H9 (cell line): ENCODE measurements at regions not wholly inside any gene's neighbourhood (a gene's known extent, or its start where the extent isn't known, plus 50 kb on each side); places are given as distances from the start of the nearest gene placed in this dataset.

Experiments
- DNase-seq: peaks from one replicate; pipeline ENCODE4 v3.0.0-alpha.2; 2017
- H2AFZ ChIP-seq: one replicate; pipeline ENCODE4 v1.6.1; 2013; ENCODE audit warnings: mild to moderate bottlenecking, low read length, control low read depth, moderate library complexity
- H2AK5ac ChIP-seq: 2 replicates; pipeline ENCODE4 v1.6.1; 2013; ENCODE audit warnings: low read length, control low read depth, mixed read lengths; ENCODE audit not compliant: insufficient read length
- H2BK120ac ChIP-seq: one replicate; pipeline ENCODE4 v1.6.1; 2013; ENCODE audit warnings: low read depth, mild to moderate bottlenecking, low read length, control low read depth, inconsistent platforms; ENCODE audit not compliant: poor library complexity, severe bottlenecking
- H2BK12ac ChIP-seq: 2 replicates; pipeline ENCODE4 v1.6.1; 2013; ENCODE audit warnings: low read length, control low read depth, mixed read lengths, low read depth; ENCODE audit not compliant: insufficient read length
- H2BK15ac ChIP-seq: 2 replicates; pipeline ENCODE4 v1.6.1; 2013; ENCODE audit warnings: low read depth, low read length, control low read depth
- H2BK20ac ChIP-seq: one replicate; pipeline ENCODE4 v1.6.1; 2013; ENCODE audit warnings: low read depth, mild to moderate bottlenecking, low read length, control low read depth, inconsistent platforms; ENCODE audit not compliant: poor library complexity, severe bottlenecking
- H2BK5ac ChIP-seq: 2 replicates; pipeline ENCODE4 v1.6.1; 2013; ENCODE audit warnings: low read length, control low read depth, mixed read lengths; ENCODE audit not compliant: insufficient read length
- H3K14ac ChIP-seq: 2 replicates; pipeline ENCODE4 v1.6.1; 2013; ENCODE audit warnings: low read length, control low read depth; ENCODE audit not compliant: insufficient read depth
- H3K18ac ChIP-seq: 2 replicates; pipeline ENCODE4 v1.6.1; 2013; ENCODE audit warnings: low read depth, mild to moderate bottlenecking, mixed read lengths, low read length, control low read depth; ENCODE audit not compliant: insufficient read length
- H3K23ac ChIP-seq: 2 replicates; pipeline ENCODE4 v1.6.1; 2013; ENCODE audit warnings: low read length, control low read depth, mixed read lengths, low read depth; ENCODE audit not compliant: insufficient read length
- H3K23me2 ChIP-seq: 2 replicates; pipeline ENCODE4 v1.6.1; 2013; ENCODE audit warnings: low read depth, mild to moderate bottlenecking, mixed read lengths, low read length, control low read depth; ENCODE audit not compliant: insufficient read length, poor library complexity, severe bottlenecking
- H3K27ac ChIP-seq: 2 replicates; pipeline ENCODE4 v1.5.1; 2013; ENCODE audit warnings: low read length, control low read depth, mixed read lengths, low read depth; ENCODE audit not compliant: insufficient read length
- H3K27me3 ChIP-seq: 2 replicates; pipeline ENCODE4 v1.6.1; 2013; ENCODE audit warnings: low read length, control low read depth, inconsistent platforms; ENCODE audit not compliant: insufficient read depth
- H3K4ac ChIP-seq: 2 replicates; pipeline ENCODE4 v1.6.1; 2013; ENCODE audit warnings: low read depth, mild to moderate bottlenecking, control low read depth, inconsistent platforms, low read length, moderate library complexity
- H3K4me1 ChIP-seq: 2 replicates; pipeline ENCODE4 v1.6.1; 2013; ENCODE audit warnings: low read length, control low read depth, inconsistent platforms; ENCODE audit not compliant: insufficient read depth
- H3K4me2 ChIP-seq: 2 replicates; pipeline ENCODE4 v1.6.1; 2013; ENCODE audit warnings: low read length, control low read depth, mixed read lengths; ENCODE audit not compliant: insufficient read length, insufficient read depth
- H3K56ac ChIP-seq: 2 replicates; pipeline ENCODE4 v1.6.1; 2013; ENCODE audit warnings: low read depth, mild to moderate bottlenecking, mixed read lengths, low read length, control low read depth; ENCODE audit not compliant: insufficient read length
- H3K79me1 ChIP-seq: 2 replicates; pipeline ENCODE4 v1.6.1; 2013; ENCODE audit warnings: low read depth, mild to moderate bottlenecking, moderate library complexity, low read length, control low read depth, inconsistent platforms; ENCODE audit not compliant: insufficient read depth, poor library complexity, severe bottlenecking
- H3K79me2 ChIP-seq: 2 replicates; pipeline ENCODE4 v1.6.1; 2013; ENCODE audit warnings: low read length, control low read depth, inconsistent platforms; ENCODE audit not compliant: insufficient read depth
- H3K9ac ChIP-seq: 2 replicates; pipeline ENCODE4 v1.6.1; 2013; ENCODE audit warnings: low read length, control low read depth, mixed read lengths; ENCODE audit not compliant: insufficient read length; ENCODE audit errors: extremely low read depth
- H3K9me3 ChIP-seq: one replicate; pipeline ENCODE4 v1.6.1; 2013; ENCODE audit warnings: low read depth, low read length, inconsistent platforms; ENCODE audit not compliant: control insufficient read depth
- H3T11ph ChIP-seq: one replicate; pipeline ENCODE4 v1.6.1; 2013; ENCODE audit warnings: mild to moderate bottlenecking, low read length, control low read depth, inconsistent platforms
- H4K20me1 ChIP-seq: one replicate; pipeline ENCODE4 v1.6.1; 2013; ENCODE audit not compliant: control insufficient read depth, insufficient read length, insufficient read depth
- H4K5ac ChIP-seq: 2 replicates; pipeline ENCODE4 v1.6.1; 2013; ENCODE audit warnings: low read depth, mild to moderate bottlenecking, mixed read lengths, low read length, control low read depth; ENCODE audit not compliant: insufficient read length
- H4K8ac ChIP-seq: replicated peaks from 2 replicates; pipeline ENCODE4 v1.6.1; 2013; ENCODE audit warnings: low read length, control low read depth, mixed read lengths, low read depth; ENCODE audit not compliant: insufficient read length
- H4K91ac ChIP-seq: 2 replicates; pipeline ENCODE4 v1.6.1; 2013; ENCODE audit warnings: low read depth, mild to moderate bottlenecking, moderate library complexity, mixed read lengths, low read length, control low read depth; ENCODE audit not compliant: insufficient read length
- H3K27ac Mint-ChIP-seq, 3 experiments: 2 replicates in 2 of 3; 3 replicates in 1 of 3; pipeline ENCODE4 v1.8.0; 2020 to 2021; ENCODE audit warnings: mixed read lengths in 3 of 3, mild to moderate bottlenecking in 1 of 3, moderate library complexity in 1 of 3
- H3K27me3 Mint-ChIP-seq: 2 replicates; pipeline ENCODE4 v1.8.0; 2021; ENCODE audit warnings: low read depth, mild to moderate bottlenecking, moderate library complexity, mixed read lengths
- H3K36me3 Mint-ChIP-seq, 3 experiments: 2 replicates in 2 of 3; 3 replicates in 1 of 3; pipeline ENCODE4 v1.8.0; 2020 to 2021; ENCODE audit warnings: low read depth in 3 of 3, mixed read lengths in 3 of 3; ENCODE audit not compliant: insufficient read depth in 1 of 3
- H3K4me1 Mint-ChIP-seq, 2 experiments: 2 replicates each; pipeline ENCODE4 v1.8.0; 2020; ENCODE audit warnings: mixed read lengths in 2 of 2
- H3K4me3 Mint-ChIP-seq, 2 experiments: 2 replicates in 1 of 2; 3 replicates in 1 of 2; pipeline ENCODE4 v1.8.0; 2020 to 2021; ENCODE audit warnings: mild to moderate bottlenecking in 2 of 2, mixed read lengths in 2 of 2, moderate library complexity in 1 of 2
- H3K9me3 Mint-ChIP-seq, 2 experiments: 2 replicates in 1 of 2; 3 replicates in 1 of 2; pipeline ENCODE4 v1.8.0; 2020; ENCODE audit warnings: mild to moderate bottlenecking in 2 of 2, mixed read lengths in 2 of 2, moderate library complexity in 1 of 2
- WGBS: extraction: QIAGEN DNeasy Blood & Tissue Kit; methylation state at CpG from one replicate; pipeline ENCODE4 v1.1.7; 2013; ENCODE audit warnings: missing lambda C conversion rate, low lambda C conversion rate, mixed read lengths; ENCODE audit not compliant: insufficient read length; ENCODE audit errors: extremely low coverage; 5-methylcytosine and 5-hydroxymethylcytosine counted together
- TF ChIP-seq, protein P1 (sequence below): fragments of 200-600 bp; sonication (generic); conservative IDR thresholded peaks from 3 replicates; pipeline ENCODE4 v1.8.0; 2021; ENCODE audit warnings: antibody characterized with exemption, mild to moderate bottlenecking

DNA sequence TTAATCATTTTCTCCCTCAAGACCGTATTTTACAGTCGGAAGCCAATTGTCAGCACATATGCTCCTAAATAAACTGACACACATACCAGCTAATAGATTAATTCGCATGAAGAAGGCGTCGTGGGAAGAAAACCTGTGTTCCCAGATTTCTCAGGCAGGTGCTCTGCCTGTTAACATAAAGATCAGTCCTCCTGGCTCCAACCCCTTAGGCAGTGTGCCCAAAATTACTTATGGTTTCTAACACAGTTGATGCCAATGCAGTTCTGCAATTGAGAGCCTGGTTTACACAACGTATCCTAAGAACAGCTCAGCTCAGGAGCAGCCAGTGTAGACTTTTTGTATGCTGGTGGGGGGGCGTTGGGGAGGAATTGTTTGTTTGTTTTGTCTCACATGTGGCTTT lies 208.3 kb downstream of the ENC1 start:
- peaks cover 7% of the 10 kb centered on the region; the same call in 1 of the 2 replicates for H3K4me1 ChIP-seq
- DNase-seq, result no peak
- TF ChIP-seq, protein P1, sequence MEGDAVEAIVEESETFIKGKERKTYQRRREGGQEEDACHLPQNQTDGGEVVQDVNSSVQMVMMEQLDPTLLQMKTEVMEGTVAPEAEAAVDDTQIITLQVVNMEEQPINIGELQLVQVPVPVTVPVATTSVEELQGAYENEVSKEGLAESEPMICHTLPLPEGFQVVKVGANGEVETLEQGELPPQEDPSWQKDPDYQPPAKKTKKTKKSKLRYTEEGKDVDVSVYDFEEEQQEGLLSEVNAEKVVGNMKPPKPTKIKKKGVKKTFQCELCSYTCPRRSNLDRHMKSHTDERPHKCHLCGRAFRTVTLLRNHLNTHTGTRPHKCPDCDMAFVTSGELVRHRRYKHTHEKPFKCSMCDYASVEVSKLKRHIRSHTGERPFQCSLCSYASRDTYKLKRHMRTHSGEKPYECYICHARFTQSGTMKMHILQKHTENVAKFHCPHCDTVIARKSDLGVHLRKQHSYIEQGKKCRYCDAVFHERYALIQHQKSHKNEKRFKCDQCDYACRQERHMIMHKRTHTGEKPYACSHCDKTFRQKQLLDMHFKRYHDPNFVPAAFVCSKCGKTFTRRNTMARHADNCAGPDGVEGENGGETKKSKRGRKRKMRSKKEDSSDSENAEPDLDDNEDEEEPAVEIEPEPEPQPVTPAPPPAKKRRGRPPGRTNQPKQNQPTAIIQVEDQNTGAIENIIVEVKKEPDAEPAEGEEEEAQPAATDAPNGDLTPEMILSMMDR, result no peak
- H3K23ac ChIP-seq, result no peak overlapping the region
- H2BK20ac ChIP-seq, result no peak overlapping the region
- no peaks in the 10 kb centered on the region for H3K23me2 ChIP-seq
- no peak overlapping the region for H3K27ac Mint-ChIP-seq
- H3K27me3 ChIP-seq, result no peaks in the 10 kb centered on the region
- H3K4me1 Mint-ChIP-seq, result peaks cover 29 to 33% of the 10 kb centered on the region in 2 experiments
- H3K79me2 ChIP-seq, result no peaks in the 10 kb centered on the region
- no CpG with 5 or more reads among the region's 7 CpGs for WGBS
- no peaks in the 10 kb centered on the region for H3K9me3 ChIP-seq
- no peak overlapping the region for H2BK120ac ChIP-seq
- H3K4me3 Mint-ChIP-seq, result 0 out of 5 replicates have a peak overlapping the region, but pooled peaks of 1 of the 2 experiments have one; percentile 42
- no peak overlapping the region for H3K14ac ChIP-seq
- no peak overlapping the region for H2BK12ac ChIP-seq
- no peaks in the 10 kb centered on the region for H3K79me1 ChIP-seq
- peaks cover 18 to 25% of the 10 kb centered on the region in 2 experiments for H3K9me3 Mint-ChIP-seq
- no peak overlapping the region for H3K27ac ChIP-seq
- H2BK5ac ChIP-seq, result no peak overlapping the region
- H3K36me3 Mint-ChIP-seq, result peaks cover 8 to 16% (median 12%) of the 10 kb centered on the region in 3 experiments
- no peak overlapping the region for H3K9ac ChIP-seq
- peaks cover 71% of the 10 kb centered on the region for H3K27me3 Mint-ChIP-seq
- no peak overlapping the region for H3T11ph ChIP-seq
- H4K91ac ChIP-seq, result no peak overlapping the region
- H2AK5ac ChIP-seq, result no peak overlapping the region
- no peak overlapping the region for H3K4ac ChIP-seq
- H4K20me1 ChIP-seq, result no peaks in the 10 kb centered on the region
- H2BK15ac ChIP-seq, result no peak overlapping the region
- H4K5ac ChIP-seq, result no peak overlapping the region
- H3K56ac ChIP-seq, result no peak overlapping the region
- no peak overlapping the region for H2AFZ ChIP-seq
- H4K8ac ChIP-seq, result no peak overlapping the region
- H3K18ac ChIP-seq, result no peak overlapping the region
- no peak overlapping the region for H3K4me2 ChIP-seq
